H1 (cell line): ENCODE measurements at regions not wholly inside any gene's neighbourhood (a gene's known extent, or its start where the extent isn't known, plus 50 kb on each side); places are given as distances from the start of the nearest gene placed in this dataset.

Source experiments
- ATF2 ChIP-seq: IDR thresholded peaks from 2 replicates; pipeline ENCODE4 v1.6.1; 2012; ENCODE audit warnings: low read length, inconsistent platforms

- TF ChIP-seq ATF2 = no peak
Measured at GRCh38 chr16:9286930-9287329, 195.5 kb downstream of the HAPSTR1 start (continued).
